SK-N-SH treated with all-trans-retinoic acid at 6 μM for 48 hours (cell line): ENCODE measurements at regions not wholly inside any gene's neighbourhood (a gene's known extent, or its start where the extent isn't known, plus 50 kb on each side); places are given as distances from the start of the nearest gene placed in this dataset.

Experiments used
- ATAC-seq: fragments of 200-7000 bp; cut with Tn5 transposase; 3 replicates; pipeline ENCODE4 v1.9.1; 2020; ENCODE audit warnings: mild to moderate bottlenecking, moderate library complexity
- ARNTL ChIP-seq: fragments of 450-650 bp; formaldehyde crosslinking; IDR thresholded peaks from 2 replicates; pipeline ENCODE4 v1.5.0; 2020; ENCODE audit warnings: low read depth, mild to moderate bottlenecking, moderate library complexity, borderline replicate concordance
- CSDC2 ChIP-seq: fragments of 250-450 bp; sonication (Bioruptor Pico); IDR thresholded peaks from 2 replicates; pipeline ENCODE4 v1.5.0; 2020; ENCODE audit warnings: mild to moderate bottlenecking, moderate library complexity
- ESRRG ChIP-seq: fragments of 250-450 bp; sonication (Bioruptor Pico); IDR thresholded peaks from 2 replicates; pipeline ENCODE4 v1.6.1; 2021; ENCODE audit warnings: mild to moderate bottlenecking
- GLIS3 ChIP-seq: fragments of 250-450 bp; sonication (Bioruptor Pico); IDR thresholded peaks from 2 replicates; pipeline ENCODE4 v1.5.0; 2020; ENCODE audit warnings: mild to moderate bottlenecking, moderate library complexity
- ISL1 ChIP-seq: fragments of 250-450 bp; sonication (Bioruptor Pico); IDR thresholded peaks from 2 replicates; pipeline ENCODE4 v2.1.2; 2022; ENCODE audit warnings: mild to moderate bottlenecking, moderate library complexity
- OSR1 ChIP-seq: fragments of 250-450 bp; sonication (Bioruptor Pico); IDR thresholded peaks from 2 replicates; pipeline ENCODE4 v1.8.0; 2022; ENCODE audit warnings: moderate library complexity, mild to moderate bottlenecking, inconsistent platforms
- POU6F1 ChIP-seq: fragments of 250-450 bp; sonication (Bioruptor Pico); IDR thresholded peaks from 2 replicates; pipeline ENCODE4 v1.8.0; 2021; ENCODE audit warnings: low read depth, mild to moderate bottlenecking, moderate library complexity, borderline replicate concordance
- PPARA ChIP-seq: fragments of 250-450 bp; sonication (Bioruptor Pico); IDR thresholded peaks from 2 replicates; pipeline ENCODE4 v1.5.0; 2020; ENCODE audit warnings: mild to moderate bottlenecking, borderline replicate concordance
- RARB ChIP-seq: fragments of 250-450 bp; sonication (Bioruptor Pico); IDR thresholded peaks from 2 replicates; pipeline ENCODE4 v1.8.0; 2021; ENCODE audit warnings: mild to moderate bottlenecking, moderate library complexity
- SNAI2 ChIP-seq: fragments of 250-450 bp; sonication (Bioruptor Pico); IDR thresholded peaks from 2 replicates; pipeline ENCODE4 v1.5.0; 2020; ENCODE audit warnings: mild to moderate bottlenecking, moderate library complexity
- TCF4 ChIP-seq: fragments of 250-450 bp; sonication (Bioruptor Pico); IDR thresholded peaks from 2 replicates; pipeline ENCODE4 v1.8.0; 2021; ENCODE audit warnings: mild to moderate bottlenecking, moderate library complexity, borderline replicate concordance
- TOX ChIP-seq: fragments of 250-450 bp; sonication (Bioruptor Pico); IDR thresholded peaks from 2 replicates; pipeline ENCODE4 v1.8.0; 2021; ENCODE audit warnings: mild to moderate bottlenecking, moderate library complexity, borderline replicate concordance
- ZC3H10 ChIP-seq: fragments of 250-450 bp; sonication (Bioruptor Pico); IDR thresholded peaks from 2 replicates; pipeline ENCODE4 v1.5.1; 2021; ENCODE audit warnings: mild to moderate bottlenecking, moderate library complexity
- ZFP3 ChIP-seq: fragments of 250-450 bp; sonication (Bioruptor Pico); IDR thresholded peaks from 2 replicates; pipeline ENCODE4 v1.5.0; 2020; ENCODE audit warnings: mild to moderate bottlenecking, moderate library complexity
- ZFP30 ChIP-seq: fragments of 450-650 bp; formaldehyde crosslinking; IDR thresholded peaks from 2 replicates; pipeline ENCODE4 v1.5.0; 2022; ENCODE audit warnings: mild to moderate bottlenecking, moderate library complexity
- ZNF70 ChIP-seq: fragments of 450-650 bp; formaldehyde crosslinking; IDR thresholded peaks from 2 replicates; pipeline ENCODE4 v1.5.0; 2020; ENCODE audit warnings: mild to moderate bottlenecking, moderate library complexity
- ZNF8 ChIP-seq: fragments of 450-650 bp; formaldehyde crosslinking; IDR thresholded peaks from 2 replicates; pipeline ENCODE4 v1.5.0; 2020; ENCODE audit warnings: mild to moderate bottlenecking, moderate library complexity
- TF ChIP-seq, protein P1 (sequence below): fragments of 250-450 bp; sonication (Bioruptor Pico); IDR thresholded peaks from 2 replicates; pipeline ENCODE4 v1.5.0; 2020; ENCODE audit warnings: mild to moderate bottlenecking, moderate library complexity
- TF ChIP-seq, protein P2 (sequence below): fragments of 250-450 bp; sonication (Bioruptor Pico); IDR thresholded peaks from 2 replicates; pipeline ENCODE4 v1.5.1; 2020; ENCODE audit warnings: low read depth, mild to moderate bottlenecking, moderate library complexity
- TF ChIP-seq, protein P3 (sequence below): fragments of 250-450 bp; sonication (Bioruptor Pico); IDR thresholded peaks from 2 replicates; pipeline ENCODE4 v1.8.0; 2020; ENCODE audit warnings: mild to moderate bottlenecking, moderate library complexity, borderline replicate concordance
- TF ChIP-seq, protein P4 (sequence below): fragments of 250-450 bp; sonication (Bioruptor Pico); IDR thresholded peaks from 2 replicates; pipeline ENCODE4 v1.5.1; 2021; ENCODE audit warnings: mild to moderate bottlenecking, moderate library complexity

DNA sequence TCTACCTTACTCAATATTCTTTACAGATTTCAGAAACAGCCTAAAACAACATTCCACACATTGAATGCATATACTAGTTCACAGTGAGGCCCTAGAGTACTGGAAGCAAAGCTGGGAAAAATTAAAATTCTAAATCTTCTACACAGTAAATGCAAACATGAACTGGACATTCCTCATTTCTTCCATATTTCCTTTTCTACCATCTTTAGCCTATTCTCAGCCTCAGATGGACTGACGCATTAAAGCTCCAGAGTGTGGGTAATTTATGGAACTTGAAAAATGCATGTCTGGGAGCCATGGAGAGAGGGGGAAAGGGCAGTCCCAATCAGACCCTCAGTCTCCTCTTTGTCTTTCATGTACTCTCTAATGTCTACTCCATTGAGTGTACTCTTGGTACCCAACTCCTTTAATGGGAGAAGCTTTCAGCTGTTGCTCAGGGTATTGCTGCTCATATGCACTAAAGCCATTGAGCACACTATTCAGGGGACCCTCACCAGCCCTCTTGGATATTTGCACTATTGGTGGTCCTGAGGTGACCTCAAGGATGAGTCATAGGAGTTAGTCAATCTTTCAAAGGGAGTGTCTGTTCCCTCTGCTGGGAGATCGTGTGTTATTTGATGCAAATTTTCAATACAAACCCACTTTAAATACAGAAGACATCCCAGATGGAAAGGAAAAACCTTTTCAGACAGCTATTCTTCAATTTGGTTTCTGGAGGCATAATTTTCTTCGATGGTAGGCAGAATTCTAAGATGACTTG, 83.3 kb upstream of the KCNJ15 start:
- TF ChIP-seq ZC3H10 (CRISPR knock-in tag): no peak
- no peak for TF ChIP-seq ESRRG
- TF ChIP-seq, protein P1, sequence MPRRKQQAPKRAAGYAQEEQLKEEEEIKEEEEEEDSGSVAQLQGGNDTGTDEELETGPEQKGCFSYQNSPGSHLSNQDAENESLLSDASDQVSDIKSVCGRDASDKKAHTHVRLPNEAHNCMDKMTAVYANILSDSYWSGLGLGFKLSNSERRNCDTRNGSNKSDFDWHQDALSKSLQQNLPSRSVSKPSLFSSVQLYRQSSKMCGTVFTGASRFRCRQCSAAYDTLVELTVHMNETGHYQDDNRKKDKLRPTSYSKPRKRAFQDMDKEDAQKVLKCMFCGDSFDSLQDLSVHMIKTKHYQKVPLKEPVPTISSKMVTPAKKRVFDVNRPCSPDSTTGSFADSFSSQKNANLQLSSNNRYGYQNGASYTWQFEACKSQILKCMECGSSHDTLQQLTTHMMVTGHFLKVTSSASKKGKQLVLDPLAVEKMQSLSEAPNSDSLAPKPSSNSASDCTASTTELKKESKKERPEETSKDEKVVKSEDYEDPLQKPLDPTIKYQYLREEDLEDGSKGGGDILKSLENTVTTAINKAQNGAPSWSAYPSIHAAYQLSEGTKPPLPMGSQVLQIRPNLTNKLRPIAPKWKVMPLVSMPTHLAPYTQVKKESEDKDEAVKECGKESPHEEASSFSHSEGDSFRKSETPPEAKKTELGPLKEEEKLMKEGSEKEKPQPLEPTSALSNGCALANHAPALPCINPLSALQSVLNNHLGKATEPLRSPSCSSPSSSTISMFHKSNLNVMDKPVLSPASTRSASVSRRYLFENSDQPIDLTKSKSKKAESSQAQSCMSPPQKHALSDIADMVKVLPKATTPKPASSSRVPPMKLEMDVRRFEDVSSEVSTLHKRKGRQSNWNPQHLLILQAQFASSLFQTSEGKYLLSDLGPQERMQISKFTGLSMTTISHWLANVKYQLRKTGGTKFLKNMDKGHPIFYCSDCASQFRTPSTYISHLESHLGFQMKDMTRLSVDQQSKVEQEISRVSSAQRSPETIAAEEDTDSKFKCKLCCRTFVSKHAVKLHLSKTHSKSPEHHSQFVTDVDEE (CRISPR knock-in tag): no peak
- TF ChIP-seq ZNF8: no peak
- TF ChIP-seq, protein P2, sequence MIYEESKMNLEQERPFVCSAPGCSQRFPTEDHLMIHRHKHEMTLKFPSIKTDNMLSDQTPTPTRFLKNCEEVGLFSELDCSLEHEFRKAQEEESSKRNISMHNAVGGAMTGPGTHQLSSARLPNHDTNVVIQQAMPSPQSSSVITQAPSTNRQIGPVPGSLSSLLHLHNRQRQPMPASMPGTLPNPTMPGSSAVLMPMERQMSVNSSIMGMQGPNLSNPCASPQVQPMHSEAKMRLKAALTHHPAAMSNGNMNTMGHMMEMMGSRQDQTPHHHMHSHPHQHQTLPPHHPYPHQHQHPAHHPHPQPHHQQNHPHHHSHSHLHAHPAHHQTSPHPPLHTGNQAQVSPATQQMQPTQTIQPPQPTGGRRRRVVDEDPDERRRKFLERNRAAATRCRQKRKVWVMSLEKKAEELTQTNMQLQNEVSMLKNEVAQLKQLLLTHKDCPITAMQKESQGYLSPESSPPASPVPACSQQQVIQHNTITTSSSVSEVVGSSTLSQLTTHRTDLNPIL (CRISPR knock-in tag): no peak
- TF ChIP-seq RARB (CRISPR knock-in tag): no peak
- no peak for TF ChIP-seq ZNF70 (CRISPR knock-in tag)
- TF ChIP-seq, protein P3, sequence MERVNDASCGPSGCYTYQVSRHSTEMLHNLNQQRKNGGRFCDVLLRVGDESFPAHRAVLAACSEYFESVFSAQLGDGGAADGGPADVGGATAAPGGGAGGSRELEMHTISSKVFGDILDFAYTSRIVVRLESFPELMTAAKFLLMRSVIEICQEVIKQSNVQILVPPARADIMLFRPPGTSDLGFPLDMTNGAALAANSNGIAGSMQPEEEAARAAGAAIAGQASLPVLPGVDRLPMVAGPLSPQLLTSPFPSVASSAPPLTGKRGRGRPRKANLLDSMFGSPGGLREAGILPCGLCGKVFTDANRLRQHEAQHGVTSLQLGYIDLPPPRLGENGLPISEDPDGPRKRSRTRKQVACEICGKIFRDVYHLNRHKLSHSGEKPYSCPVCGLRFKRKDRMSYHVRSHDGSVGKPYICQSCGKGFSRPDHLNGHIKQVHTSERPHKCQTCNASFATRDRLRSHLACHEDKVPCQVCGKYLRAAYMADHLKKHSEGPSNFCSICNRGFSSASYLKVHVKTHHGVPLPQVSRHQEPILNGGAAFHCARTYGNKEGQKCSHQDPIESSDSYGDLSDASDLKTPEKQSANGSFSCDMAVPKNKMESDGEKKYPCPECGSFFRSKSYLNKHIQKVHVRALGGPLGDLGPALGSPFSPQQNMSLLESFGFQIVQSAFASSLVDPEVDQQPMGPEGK (CRISPR knock-in tag): no peak
- no peak for TF ChIP-seq CSDC2
- no peak for TF ChIP-seq OSR1 (CRISPR knock-in tag)
- no peak for TF ChIP-seq ISL1 (CRISPR knock-in tag)
- TF ChIP-seq ZFP3 (CRISPR knock-in tag): no peak
- TF ChIP-seq TOX: no peak
- ATAC-seq: no peak

DNA sequence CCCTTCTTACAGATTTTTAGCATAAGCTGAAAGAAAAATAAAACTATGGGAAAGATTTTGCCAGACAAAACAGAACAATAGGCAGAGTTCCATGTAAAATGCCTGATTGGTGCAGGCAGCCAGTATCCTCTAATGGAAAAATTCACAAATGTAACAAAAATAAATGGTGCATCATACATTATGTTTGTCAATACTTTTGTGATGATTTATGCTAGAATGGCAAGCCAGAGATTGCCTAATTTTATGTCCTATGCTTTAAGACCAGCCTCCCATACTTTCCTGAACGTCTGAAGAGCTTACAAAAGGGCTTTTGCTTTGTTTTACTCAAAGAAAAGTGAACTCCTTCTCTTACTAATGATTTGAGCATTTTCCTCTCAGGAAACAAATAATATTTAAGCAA, 81.5 kb upstream of the KCNJ15 start:
- TF ChIP-seq ZC3H10 (CRISPR knock-in tag) (no peak), RARB (CRISPR knock-in tag) (no peak), ZFP3 (CRISPR knock-in tag) (no peak), SNAI2 (CRISPR knock-in tag) (no peak), ZFP30 (no peak), ZNF8 (no peak), GLIS3 (CRISPR knock-in tag) (no peak), ISL1 (CRISPR knock-in tag) (no peak), ARNTL (CRISPR knock-in tag) (no peak), OSR1 (CRISPR knock-in tag) (no peak), TCF4 (CRISPR knock-in tag) (no peak), POU6F1 (CRISPR knock-in tag) (no peak), PPARA (CRISPR knock-in tag) (no peak), ZNF70 (CRISPR knock-in tag) (no peak)
- TF ChIP-seq, protein P2 (CRISPR knock-in tag): no peak
- TF ChIP-seq, protein P4, sequence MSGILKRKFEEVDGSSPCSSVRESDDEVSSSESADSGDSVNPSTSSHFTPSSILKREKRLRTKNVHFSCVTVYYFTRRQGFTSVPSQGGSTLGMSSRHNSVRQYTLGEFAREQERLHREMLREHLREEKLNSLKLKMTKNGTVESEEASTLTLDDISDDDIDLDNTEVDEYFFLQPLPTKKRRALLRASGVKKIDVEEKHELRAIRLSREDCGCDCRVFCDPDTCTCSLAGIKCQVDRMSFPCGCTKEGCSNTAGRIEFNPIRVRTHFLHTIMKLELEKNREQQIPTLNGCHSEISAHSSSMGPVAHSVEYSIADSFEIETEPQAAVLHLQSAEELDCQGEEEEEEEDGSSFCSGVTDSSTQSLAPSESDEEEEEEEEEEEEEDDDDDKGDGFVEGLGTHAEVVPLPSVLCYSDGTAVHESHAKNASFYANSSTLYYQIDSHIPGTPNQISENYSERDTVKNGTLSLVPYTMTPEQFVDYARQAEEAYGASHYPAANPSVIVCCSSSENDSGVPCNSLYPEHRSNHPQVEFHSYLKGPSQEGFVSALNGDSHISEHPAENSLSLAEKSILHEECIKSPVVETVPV: no peak
- TF ChIP-seq, protein P1 (CRISPR knock-in tag): no peak
- ATAC-seq: no peak
